GM21737 (cell line): ENCODE measurements at regions not wholly inside any gene's neighbourhood (a gene's known extent, or its start where the extent isn't known, plus 50 kb on each side); places are given as distances from the start of the nearest gene placed in this dataset.
"Not testable (repeated sequence)": the region's sequence is repeated elsewhere in the genome, so short reads cannot be mapped to it uniquely, and the experiment has no call there.

ENCODE experiments used
- ATAC-seq: cut with Tn5 transposase; IDR thresholded peaks from one replicate; pipeline ENCODE4 v1.9.1; 2021; ENCODE audit warnings: mild to moderate bottlenecking, moderate library complexity; ENCODE audit not compliant: unreplicated experiment

DNA sequence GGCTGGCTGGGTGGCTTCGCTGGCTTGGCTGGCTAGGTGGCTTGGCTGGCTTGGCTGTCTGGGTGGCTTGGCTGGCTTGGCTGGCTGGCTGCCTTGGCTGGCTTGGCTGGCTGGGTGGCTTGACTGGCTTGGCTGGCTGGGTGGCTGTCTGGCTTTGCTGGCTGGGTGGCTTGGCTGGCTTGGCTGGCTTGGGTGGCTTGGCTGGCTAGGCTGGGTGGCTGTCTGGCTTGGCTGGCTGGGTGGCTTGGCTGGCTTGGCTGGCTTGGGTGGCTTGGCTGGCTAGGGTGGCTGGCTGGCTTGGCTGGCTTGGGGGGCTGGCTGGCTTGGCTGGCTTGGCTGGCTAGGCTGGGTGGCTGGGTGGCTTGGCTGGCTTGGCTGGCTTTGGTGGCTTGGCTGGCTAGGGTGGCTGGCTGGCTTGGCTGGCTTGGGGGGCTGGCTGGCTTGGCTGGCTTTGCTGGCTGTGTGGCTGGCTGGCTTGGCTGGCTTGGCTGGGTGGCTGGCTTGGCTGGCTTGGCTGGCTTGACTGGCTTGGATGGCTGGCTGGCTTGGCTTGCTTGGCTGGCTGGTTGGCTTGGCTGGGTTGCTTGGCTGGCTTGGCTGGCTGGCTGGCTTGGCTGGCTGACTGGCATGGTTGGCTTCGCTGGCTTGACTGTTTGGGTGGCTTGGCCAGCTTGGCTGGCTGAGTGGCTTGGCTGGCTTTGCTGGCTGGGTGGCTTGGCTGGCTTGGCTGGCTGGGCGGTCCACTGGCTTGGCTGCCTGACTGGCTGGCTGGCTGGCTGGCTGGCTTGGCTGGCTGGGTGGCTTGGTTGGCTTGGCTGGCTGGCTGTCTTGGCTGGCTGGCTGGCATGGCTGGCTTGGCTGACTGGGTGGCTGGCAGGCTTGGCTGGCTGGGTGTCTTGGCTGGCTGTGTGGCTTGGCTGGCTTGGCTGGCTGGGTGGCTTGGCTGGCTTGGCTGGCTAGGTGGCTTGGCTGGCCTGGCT lies 436.3 kb downstream of the GOLGA6L6 start:
- ATAC-seq, result not testable (repeated sequence)

DNA sequence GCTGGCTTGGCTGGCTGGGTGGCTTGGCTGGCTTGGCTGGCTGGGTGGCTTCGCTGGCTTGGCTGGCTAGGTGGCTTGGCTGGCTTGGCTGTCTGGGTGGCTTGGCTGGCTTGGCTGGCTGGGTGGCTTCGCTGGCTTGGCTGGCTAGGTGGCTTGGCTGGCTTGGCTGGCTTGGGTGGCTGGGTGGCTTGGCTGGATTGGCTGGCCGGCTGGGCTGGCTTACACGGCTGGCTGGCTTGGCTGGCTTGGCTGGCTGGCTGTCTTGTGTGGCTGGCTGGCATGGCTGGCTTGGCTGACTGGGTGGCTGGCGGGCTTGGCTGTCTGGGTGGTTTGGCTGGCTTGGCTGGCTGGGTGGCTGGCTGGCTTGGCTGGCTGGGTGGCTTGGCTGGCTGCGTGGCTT lies 437.0 kb downstream of the GOLGA6L6 start:
- ATAC-seq, result not testable (repeated sequence)

DNA sequence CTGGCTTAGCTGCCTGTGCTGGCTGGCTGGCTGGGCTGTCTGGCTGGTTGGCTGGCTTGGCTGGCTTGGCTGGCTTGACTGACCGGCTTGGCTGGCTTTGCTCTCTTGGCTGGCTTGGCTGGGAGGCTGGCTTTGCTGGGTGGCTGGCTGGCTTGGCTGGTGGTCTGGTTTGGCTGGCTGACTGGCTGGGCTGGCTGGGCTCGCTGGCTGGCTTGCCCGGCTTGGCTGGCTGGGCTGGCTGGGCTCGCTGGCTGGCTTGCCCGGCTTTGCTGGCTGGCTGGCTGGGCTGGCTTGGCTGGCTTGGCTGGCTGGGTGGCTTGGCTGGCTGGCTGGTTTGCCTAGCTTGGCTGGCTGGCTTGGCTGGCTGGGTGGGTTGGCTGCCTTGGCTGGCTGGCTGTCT lies 438.7 kb downstream of the GOLGA6L6 start:
- not testable (repeated sequence) for ATAC-seq

DNA sequence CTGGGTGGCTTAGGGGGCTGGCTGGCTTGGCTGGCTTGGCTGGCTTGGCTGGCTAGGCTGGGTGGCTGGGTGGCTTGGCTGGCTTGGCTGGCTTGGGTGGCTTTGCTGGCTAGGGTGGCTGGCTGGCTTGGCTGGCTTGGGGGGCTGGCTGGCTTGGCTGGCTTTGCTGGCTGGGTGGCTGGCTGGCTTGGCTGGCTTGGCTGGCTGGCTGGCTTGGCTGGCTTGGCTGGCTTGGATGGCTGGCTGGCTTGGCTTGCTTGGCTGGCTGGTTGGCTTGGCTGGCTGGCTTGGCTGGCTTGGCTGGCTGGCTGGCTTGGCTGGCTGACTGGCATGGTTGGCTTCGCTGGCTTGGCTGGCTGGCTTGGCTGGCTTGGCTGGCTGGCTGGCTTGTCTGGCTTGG lies 439.4 kb downstream of the GOLGA6L6 start:
- not testable (repeated sequence) for ATAC-seq

DNA sequence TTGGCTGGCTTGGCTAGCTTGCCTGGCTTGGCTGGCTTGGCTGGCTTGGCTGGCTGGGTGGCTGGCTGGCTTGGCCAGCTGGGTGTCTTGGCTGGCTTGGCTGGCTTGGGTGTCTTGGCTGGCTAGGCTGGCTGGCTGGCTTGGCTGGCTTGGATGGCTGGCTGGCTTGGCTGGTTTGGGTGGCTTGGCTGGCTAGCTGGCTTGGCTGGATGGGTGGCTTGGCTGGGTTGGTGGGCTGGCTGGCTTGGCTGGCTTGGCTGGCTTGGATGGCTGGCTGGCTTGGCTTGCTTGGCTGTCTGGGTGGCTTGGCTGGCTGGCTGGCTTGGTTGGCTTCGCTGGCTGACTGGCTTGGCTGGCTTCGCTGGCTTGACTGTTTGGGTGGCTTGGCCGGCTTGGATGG lies 440.3 kb downstream of the GOLGA6L6 start:
- ATAC-seq, result not testable (repeated sequence)

DNA sequence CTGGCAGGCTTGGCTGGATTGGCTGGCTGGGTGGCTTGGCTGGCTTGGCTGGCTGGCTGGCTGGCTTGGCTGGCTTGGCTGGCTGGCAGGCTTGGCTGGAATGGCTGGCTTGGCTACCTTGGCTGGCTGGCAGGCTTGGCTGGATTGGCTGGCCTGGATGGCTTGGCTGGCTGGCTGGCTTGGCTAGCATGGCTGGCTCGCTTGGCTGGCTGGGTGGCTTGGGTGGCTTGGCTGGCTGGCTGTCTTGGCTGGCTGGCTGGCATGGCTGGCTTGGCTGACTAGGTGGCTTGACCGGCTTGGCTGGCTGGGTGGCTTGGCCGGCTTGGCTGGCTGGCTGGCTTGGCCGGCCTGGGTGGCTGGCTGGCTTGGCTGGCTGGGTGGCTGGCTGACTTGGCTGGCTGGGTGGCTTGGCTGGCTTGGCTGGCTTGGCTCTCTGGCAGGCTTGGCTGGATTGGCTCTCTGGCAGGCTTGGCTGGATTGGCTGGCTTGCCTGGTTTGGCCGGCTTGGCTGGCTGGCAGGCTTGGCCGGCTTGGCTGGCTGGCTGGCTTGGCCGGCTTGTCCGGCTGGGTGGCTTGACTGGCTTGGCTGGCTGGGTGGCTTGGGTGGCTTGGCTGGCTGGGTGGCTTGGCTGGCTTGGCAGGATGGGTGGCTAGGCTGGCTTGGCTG lies 440.9 kb downstream of the GOLGA6L6 start:
- ATAC-seq, result not testable (repeated sequence)

DNA sequence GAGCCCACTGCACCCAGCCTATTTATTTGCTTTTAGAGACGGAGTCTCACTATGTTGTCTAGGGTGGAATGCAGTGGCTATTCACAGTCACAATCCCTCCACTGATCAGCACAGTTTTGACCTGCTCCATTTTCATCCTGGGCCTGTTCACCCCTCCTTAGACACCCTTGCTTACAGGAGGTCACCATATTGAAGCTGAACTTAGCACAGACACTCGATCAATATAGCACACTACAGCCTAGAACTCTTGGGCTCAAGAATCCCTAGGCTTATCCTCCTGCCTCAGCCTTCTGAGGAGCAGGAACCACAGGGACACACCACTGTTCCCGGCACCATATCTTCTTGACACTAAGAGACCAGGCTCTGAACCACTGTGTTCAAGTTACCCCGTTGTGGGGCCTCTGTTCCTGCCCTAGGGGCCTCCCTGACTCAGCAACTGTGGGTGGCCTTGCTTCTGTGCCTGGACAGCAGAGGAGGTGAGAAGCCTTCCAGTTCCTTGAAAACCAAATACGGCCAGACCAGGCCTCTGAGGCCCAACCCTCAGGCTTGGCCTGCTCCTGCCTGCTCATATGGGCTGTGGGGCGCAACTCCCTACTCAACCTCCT lies 445.8 kb downstream of the GOLGA6L6 start:
- ATAC-seq, result not testable (repeated sequence)

DNA sequence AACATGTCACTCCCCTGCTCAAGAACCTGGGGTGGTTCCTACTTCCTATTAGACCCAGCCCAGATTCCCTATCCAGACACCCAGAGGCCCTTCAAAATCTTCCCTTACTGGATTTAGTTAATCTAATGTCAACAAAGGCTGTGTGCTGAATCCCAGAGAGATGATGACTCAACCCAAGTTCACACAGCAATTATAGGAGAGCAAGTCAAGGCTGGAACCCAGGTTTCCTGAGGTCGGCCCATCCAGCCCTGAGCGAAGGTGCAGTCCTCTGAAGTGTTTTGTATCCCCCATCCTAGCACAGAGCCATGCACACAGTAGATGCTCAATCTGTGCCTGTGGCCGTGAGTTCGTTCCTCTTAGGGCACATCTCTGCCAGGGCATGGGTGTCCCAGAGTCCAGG lies 452.1 kb downstream of the GOLGA6L6 start:
- not testable (repeated sequence) for ATAC-seq

DNA sequence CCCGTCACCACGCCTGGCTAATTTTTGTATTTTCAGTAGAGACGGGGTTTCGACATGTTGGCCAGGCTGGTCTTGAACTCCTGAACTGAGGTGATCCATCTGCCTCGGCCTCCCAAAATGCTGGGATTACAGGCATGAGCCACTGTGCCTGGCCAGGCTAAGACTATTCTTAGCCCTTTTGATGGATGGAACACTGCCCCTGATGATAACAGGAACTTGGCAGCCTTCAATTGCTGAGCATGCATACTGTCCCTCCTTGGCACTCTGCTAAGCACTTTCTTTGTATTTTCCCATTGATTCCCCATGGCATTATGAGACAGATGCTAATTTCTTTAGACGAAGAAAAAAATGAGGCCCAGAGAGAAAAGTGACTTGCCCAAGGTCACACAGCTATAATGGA lies 457.6 kb downstream of the GOLGA6L6 start:
- ATAC-seq, result not testable (repeated sequence)

DNA sequence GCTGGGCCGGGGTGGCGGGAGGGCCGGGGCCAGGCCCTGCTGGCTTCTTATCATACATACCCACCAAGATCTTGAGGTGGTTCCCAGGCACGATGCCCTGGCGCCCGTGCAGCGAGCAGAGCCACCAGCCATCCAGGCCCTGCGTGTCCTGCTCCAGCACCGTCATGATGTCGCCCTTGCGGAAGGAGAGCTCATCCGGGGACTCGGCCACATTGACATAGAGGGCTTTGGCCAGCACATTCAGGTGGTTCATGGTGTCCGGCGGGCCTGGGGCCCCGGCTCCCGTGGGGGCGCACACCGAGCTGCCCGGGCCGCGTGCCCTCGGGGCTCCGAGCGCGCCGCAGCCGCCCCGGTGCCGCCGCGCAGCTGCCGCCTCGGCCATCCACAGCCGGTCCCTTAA lies 467.5 kb downstream of the GOLGA6L6 start:
- not testable (repeated sequence) for ATAC-seq

DNA sequence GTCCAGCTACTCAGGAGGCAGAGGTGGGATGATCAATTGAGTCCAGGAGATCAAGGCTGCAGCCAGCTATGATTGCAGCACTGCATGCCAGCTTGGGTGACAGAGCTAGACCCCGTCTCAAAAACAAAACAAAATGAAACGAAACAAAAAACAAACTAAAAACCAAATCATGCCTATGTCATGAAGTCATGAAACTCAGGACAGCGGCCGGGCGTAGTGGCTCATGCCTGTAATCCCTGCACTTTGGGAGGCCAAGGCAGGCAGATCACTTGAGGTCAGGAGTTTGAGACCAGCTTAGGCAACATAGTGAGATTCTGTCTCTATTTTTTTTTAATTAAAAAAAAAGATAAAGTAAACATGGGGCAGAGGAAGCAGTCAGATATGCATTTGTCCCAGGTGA lies 472.6 kb downstream of the GOLGA6L6 start:
- ATAC-seq, result not testable (repeated sequence)

DNA sequence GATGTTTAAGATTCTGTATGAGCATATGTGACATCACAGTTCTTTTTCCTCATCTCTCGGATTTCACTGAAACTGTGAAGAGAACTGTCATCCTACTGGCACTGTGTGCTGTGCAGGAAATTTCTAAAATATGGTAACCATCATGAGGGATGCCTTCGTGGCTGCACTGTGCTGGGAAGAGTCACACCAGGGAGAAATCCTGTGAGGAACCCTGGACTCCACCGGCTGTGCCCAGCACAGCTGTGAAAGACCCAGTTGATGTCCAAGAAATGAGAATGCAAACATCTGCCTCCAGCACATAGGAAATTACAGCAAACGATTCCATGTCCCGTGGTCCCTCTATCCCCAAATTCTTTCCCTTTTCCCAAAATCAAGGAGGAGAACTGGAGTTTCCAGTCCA lies 475.4 kb downstream of the GOLGA6L6 start:
- not testable (repeated sequence) for ATAC-seq

DNA sequence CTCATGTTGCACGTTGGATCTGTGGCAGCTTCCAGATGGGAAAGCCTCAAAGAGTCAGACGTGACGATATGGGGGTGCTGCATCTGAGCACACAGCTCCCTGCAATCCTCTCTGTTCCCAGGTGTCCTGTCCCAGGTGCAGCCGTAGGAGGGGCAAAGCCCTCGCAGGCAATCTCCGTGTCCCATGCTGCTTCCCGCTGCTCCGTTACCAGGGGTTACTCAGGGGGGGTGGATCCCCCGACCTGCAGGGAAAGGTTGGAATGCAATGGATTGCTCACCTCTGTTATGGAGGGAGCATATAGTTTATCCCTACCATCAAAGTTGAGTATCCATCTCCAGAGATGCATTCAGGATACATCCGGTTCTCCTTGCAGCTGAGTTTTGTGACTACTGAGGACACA lies 476.1 kb downstream of the GOLGA6L6 start:
- ATAC-seq, result not testable (repeated sequence)

DNA sequence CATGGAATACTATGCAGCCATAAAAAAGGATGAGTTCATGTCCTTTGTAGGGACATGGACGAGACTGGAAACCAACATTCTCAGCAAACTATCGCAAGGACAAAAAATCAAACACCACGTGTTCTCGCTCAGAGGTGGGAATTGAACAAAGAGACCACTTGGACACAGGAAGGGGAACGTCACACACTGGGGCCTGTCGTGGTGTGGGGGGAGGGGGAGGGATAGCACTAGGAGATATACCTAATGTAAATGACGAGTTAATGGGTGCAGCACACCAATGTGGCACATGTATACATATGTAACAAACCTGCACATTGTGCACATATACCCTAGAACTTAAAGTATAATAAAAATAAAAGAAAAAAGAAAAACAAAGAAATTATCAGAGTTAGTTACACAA lies 478.4 kb downstream of the GOLGA6L6 start:
- ATAC-seq, result not testable (repeated sequence)

DNA sequence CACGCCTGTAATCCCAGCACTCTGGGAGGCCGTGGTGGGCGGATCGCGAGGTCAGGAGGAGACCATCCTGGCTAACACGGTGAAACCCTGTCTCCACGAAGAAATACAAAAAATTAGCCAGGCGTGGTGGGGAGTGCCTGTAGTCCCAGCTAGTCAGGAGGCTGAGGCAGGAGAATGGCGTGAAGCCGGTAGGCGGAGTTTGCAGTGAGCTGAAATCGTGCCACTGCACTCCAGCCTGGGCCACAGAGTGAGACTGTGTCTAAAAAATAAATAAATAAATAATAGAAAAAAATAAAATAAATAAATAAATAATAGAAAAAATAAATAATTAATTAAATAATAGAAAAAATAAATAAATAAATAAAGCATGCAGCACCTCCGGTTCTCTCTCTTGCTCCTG lies 480.8 kb downstream of the GOLGA6L6 start:
- ATAC-seq, result not testable (repeated sequence)

DNA sequence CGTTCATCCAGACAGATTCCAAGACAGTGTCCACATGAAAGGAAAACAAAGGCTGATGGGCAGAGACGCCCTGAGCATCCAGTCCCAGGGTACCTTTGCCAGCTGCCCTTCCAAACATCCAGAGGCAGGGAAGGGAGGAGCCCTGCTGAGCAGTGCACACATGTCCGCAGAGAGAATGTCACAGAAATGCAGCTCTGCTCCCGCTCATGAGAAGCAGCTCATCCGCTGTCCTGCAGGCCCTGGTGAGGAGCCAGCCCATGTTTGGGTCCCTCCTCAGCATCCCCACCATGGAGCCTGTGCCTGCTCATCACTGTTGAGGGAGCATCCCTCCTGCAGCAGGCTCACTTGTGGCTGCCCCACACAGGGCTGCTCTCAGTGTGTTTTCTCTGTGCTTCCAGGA lies 484.7 kb downstream of the GOLGA6L6 start:
- ATAC-seq, result not testable (repeated sequence)

DNA sequence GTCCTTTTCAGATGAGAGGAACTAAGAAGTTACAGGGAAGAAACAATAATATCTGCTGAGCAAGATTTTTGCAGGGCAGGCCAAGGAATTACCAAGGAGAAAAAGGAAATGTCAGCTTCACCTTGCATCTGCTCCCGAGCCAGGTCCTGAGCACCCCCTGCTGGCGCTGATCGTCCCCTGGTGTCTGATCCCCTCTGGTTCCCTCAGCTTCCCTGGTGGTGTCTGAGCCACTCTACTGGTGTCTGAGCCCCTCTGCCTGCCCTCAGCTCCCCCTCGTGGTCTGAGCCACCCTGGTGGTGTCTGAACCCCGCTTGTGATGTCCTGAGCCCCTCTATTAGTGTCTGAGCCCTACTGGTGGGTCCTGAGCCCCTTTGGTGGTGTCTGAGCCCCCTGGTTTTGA lies 485.7 kb downstream of the GOLGA6L6 start:
- not testable (repeated sequence) for ATAC-seq

DNA sequence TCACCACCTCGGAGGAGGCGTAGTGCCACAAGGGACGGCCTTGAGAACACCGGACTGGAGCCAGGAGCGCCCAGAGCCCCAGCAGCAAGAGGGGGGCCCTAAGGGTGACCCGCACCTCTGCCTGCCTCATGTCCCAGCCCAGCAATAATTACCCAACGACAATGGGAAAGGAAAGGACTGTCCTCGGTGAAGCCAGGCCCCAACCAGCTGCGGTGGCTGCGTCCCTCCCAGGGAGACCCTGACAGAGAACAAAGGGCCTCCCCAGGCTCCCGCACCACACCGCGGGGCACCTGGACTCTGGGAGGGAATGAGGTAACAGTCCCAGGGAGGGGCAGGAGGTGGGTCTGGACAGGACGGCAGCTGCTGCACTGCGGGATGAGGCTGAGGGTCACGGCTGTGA lies 493.4 kb downstream of the GOLGA6L6 start:
- not testable (repeated sequence) for ATAC-seq

DNA sequence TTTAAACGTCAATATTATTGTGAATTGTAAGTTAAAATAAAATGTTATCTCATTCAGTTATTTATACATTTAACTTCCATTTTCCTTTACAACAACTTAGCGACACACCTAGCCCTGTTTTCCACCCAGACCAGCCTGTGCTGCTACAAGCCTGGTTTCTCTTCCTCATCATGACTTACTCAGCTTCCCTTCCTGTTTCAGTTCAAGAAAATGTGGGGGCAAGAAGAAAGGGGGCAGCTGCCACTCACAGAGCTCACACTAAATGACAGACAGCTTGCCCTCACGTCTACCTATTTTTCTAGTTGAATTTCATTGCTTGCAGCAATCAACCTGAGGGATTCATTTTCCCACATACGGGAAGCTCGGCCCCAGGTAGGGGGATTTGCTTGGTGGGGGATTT lies 496.4 kb downstream of the GOLGA6L6 start:
- not testable (repeated sequence) for ATAC-seq

DNA sequence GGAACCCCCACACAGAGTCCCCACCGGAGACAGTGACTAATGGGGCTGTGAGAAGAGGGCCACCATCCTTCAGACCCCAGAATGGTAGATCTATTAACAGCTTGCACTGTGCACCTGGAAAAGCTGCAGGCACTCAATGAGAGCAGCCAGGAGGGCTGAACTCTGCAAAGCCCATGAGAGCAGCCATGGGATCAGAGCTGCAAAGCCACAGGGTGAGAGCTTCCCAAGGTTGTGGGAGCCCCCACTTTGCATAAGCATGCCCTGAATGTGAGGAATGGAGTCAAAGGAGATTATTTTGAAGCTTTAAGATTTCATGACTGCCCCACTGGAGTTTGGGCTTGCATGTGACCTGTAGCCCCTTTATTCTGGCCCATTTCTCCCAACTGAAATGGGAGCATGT lies 500.9 kb downstream of the GOLGA6L6 start:
- not testable (repeated sequence) for ATAC-seq

DNA sequence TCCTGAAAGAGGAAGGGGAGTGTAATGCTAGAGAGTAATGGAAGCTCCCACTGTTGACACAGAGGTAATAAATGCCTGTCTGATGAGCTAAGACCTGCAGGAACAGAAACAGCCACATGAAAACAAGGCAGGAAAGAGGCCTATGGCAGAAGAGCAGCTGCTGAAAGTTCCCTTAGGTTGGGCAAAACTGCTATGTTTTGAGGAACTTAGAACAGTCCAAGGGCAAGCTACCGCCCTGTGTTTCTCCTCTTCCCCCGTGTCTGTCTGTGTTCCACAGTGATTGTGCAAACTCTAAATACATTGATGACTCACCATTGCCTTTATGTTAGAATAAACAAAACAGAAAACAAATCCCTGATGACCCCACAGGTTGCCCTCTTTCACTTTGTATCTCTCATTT lies 516.6 kb downstream of the GOLGA6L6 start:
- not testable (repeated sequence) for ATAC-seq
